ENCODE measurements at regions not wholly inside any gene's neighbourhood (a gene's known extent, or its start where the extent isn't known, plus 50 kb on each side); places are given as distances from the start of the nearest gene placed in this dataset.

DNA sequence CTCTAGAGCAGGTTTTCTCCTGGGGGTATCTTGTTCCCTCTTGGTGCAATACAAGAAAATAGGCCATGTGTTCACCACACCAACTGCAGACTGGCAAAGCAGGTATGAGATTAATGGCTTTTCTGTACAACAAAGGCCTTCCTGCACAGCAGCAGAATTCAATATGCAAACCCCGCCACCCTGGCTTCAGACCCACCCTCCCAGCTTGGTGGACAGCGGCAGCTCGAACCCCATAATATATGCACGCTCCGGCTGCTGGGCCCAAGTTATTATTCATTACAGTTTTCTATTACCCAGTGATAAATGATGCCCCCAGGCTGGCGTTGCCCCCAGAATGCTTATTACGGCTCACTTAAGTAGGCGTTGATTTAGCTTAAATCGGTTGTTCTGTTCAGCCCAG is 144.2 kb downstream of the RRAGC start:
- TF ChIP-seq, protein P1, sequence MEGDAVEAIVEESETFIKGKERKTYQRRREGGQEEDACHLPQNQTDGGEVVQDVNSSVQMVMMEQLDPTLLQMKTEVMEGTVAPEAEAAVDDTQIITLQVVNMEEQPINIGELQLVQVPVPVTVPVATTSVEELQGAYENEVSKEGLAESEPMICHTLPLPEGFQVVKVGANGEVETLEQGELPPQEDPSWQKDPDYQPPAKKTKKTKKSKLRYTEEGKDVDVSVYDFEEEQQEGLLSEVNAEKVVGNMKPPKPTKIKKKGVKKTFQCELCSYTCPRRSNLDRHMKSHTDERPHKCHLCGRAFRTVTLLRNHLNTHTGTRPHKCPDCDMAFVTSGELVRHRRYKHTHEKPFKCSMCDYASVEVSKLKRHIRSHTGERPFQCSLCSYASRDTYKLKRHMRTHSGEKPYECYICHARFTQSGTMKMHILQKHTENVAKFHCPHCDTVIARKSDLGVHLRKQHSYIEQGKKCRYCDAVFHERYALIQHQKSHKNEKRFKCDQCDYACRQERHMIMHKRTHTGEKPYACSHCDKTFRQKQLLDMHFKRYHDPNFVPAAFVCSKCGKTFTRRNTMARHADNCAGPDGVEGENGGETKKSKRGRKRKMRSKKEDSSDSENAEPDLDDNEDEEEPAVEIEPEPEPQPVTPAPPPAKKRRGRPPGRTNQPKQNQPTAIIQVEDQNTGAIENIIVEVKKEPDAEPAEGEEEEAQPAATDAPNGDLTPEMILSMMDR (conservative IDR thresholded peaks at IDR 0.05) = no peak
- no peak for TF ChIP-seq EZH2 (IDR thresholded peaks at IDR 0.05; ENCODE audit: low read depth)

Measured in PC-9 (cell line).